Body of pancreas (tissue), 4 donors: ENCODE measurements at regions not wholly inside any gene's neighbourhood (a gene's known extent, or its start where the extent isn't known, plus 50 kb on each side); places are given as distances from the start of the nearest gene placed in this dataset.

Experiments
- ATAC-seq: fragments of 150-250 bp; one replicate; pipeline ENCODE4 v1.9.1; 2016
- DNase-seq, 4 donors: peaks; one replicate each; pipeline ENCODE4 v3.0.0-alpha.2; 2019
- H3K27ac ChIP-seq, 4 donors: fragments of 200-600 bp; sonication (generic); 1 replicate in 3 of 4; 2 replicates in 1 of 4; pipeline versions ENCODE4 v1.5.1 to v1.6.1; 2016 to 2019; ENCODE audit warnings: mild to moderate bottlenecking in 1 of 4, mixed read lengths in 1 of 4, moderate library complexity in 1 of 4
- H3K27me3 ChIP-seq, 2 donors: fragments of 200-600 bp; sonication (generic); one replicate each; pipeline ENCODE4 v1.6.0; 2016; ENCODE audit warnings: mild to moderate bottlenecking in 1 of 2
- H3K36me3 ChIP-seq, 2 donors: fragments of 200-600 bp; sonication (generic); replicated peaks in 1 of 2; 2 replicates each; pipeline ENCODE4 v1.5.1; 2016; ENCODE audit warnings: low read depth in 2 of 2; ENCODE audit not compliant: insufficient read depth in 1 of 2
- H3K4me1 ChIP-seq: fragments of 200-600 bp; sonication (generic); one replicate; pipeline ENCODE4 v1.6.0; 2016
- H3K4me3 ChIP-seq, 2 donors: fragments of 200-600 bp; sonication (generic); 1 replicate in 1 of 2; 2 replicates in 1 of 2; pipeline ENCODE4 v1.5.1; 2016 to 2019
- H3K9me3 ChIP-seq, 3 donors: fragments of 200-600 bp; sonication (generic); 1 replicate in 2 of 3; 2 replicates in 1 of 3; pipeline ENCODE4 v1.5.1; 2016
- CTCF ChIP-seq, 7 experiments: fragments of 450-650 bp in 4 of 7; fragments of 200-600 bp in 3 of 7; sonication (generic) in 3 of 7; IDR thresholded peaks; one replicate each; pipeline ENCODE4 v1.5.1; 2016 to 2019; ENCODE audit warnings: antibody characterized with exemption in 7 of 7
- POLR2A ChIP-seq, 3 donors: fragments of 450-650 bp; IDR thresholded peaks; one replicate each; pipeline ENCODE4 v1.6.1; 2016; ENCODE audit warnings: antibody characterized with exemption in 3 of 3, mild to moderate bottlenecking in 2 of 3
- WGBS, 2 donors: methylation state at CpG; one replicate each; pipeline ENCODE4 v1.1.5; 2017; 5-methylcytosine and 5-hydroxymethylcytosine counted together
- intact Hi-C: fragments of 100-400 bp; cut with DNase I; formaldehyde crosslinking; loops from one replicate; pipeline ENCODE4 v1.15.1; 2023

GRCh38 chr1:183716286-183716685, 63.2 kb upstream of the APOBEC4 start:
- intact Hi-C loops, result no loop called here
- Histone ChIP-seq H3K4me1 (no peaks in the 10 kb centered on the region), H3K4me3 (no peak overlapping the region), H3K36me3 (no peaks in the 10 kb centered on the region), H3K27ac (no peak overlapping the region), H3K9me3 (no peaks in the 10 kb centered on the region), H3K27me3 (no peaks in the 10 kb centered on the region)
- TF ChIP-seq CTCF (IDR thresholded peaks at IDR 0.05), result no peak
- no peak for TF ChIP-seq POLR2A (IDR thresholded peaks at IDR 0.05)
- 62 to 63% methylated on average over 1 of the region's 1 CpG for WGBS, 2 donors
- DNase-seq, result no peak
- ATAC-seq, result no peak

- H3K9me3 ChIP-seq, result no peaks in the 10 kb centered on the region
- no peaks in the 10 kb centered on the region for H3K4me1 ChIP-seq
- no peak overlapping the region for H3K4me3 ChIP-seq
- no peak overlapping the region for H3K27ac ChIP-seq
- DNase-seq (no peak), ATAC-seq (no peak)
- intact Hi-C loops, result no loop called here
- 74 to 76% methylated on average over 5 of the region's 5 CpGs for WGBS, 2 donors
- TF ChIP-seq POLR2A (IDR thresholded peaks at IDR 0.05) (no peak), CTCF (IDR thresholded peaks at IDR 0.05) (no peak)
- no peaks in the 10 kb centered on the region for H3K36me3 ChIP-seq
- no peaks in the 10 kb centered on the region for H3K27me3 ChIP-seq
Observed at GRCh38 chr1:183711741-183712361, 58.7 kb upstream of the APOBEC4 start.

- Histone ChIP-seq H3K36me3 (no peaks in the 10 kb centered on the region), H3K4me1 (no peaks in the 10 kb centered on the region), H3K27me3 (no peaks in the 10 kb centered on the region), H3K4me3 (no peak overlapping the region), H3K9me3 (no peaks in the 10 kb centered on the region), H3K27ac (no peak overlapping the region)
- intact Hi-C loops, result no loop called here
- no peak for TF ChIP-seq POLR2A (IDR thresholded peaks at IDR 0.05)
- no peak for TF ChIP-seq CTCF (IDR thresholded peaks at IDR 0.05)
- WGBS, 2 donors, result 75 to 78% methylated on average over 2 of the region's 2 CpGs
- ATAC-seq (no peak), DNase-seq (no peak)
Observed at GRCh38 chr1:183711165-183711682, 58.1 kb upstream of the APOBEC4 start.

GRCh38 chr1:183710734-183711133, 57.6 kb upstream of the APOBEC4 start:
- no peaks in the 10 kb centered on the region for H3K36me3 ChIP-seq
- no peak overlapping the region for H3K4me3 ChIP-seq
- no peaks in the 10 kb centered on the region for H3K27me3 ChIP-seq
- no peaks in the 10 kb centered on the region for H3K4me1 ChIP-seq
- TF ChIP-seq CTCF (IDR thresholded peaks at IDR 0.05), result no peak
- no peak for TF ChIP-seq POLR2A (IDR thresholded peaks at IDR 0.05)
- ATAC-seq (no peak), DNase-seq (no peak)
- no peak overlapping the region for H3K27ac ChIP-seq
- intact Hi-C loops, result no loop called here
- 57 to 78% methylated on average over 3 of the region's 3 CpGs for WGBS, 2 donors
- H3K9me3 ChIP-seq, result no peaks in the 10 kb centered on the region

GRCh38 chr1:183710333-183710732, 57.2 kb upstream of the APOBEC4 start:
- DNase-seq, result no peak
- WGBS, 2 donors, result 89 to 92% methylated on average over 1 of the region's 1 CpG
- Histone ChIP-seq H3K27ac (no peak overlapping the region), H3K36me3 (no peaks in the 10 kb centered on the region), H3K27me3 (no peaks in the 10 kb centered on the region), H3K4me1 (no peaks in the 10 kb centered on the region), H3K4me3 (no peak overlapping the region), H3K9me3 (no peaks in the 10 kb centered on the region)
- no peak for TF ChIP-seq CTCF (IDR thresholded peaks at IDR 0.05)
- TF ChIP-seq POLR2A (IDR thresholded peaks at IDR 0.05), result no peak
- no peak for ATAC-seq
- intact Hi-C loops, result no loop called here
